PFSK-1 (cell line): ENCODE measurements at regions not wholly inside any gene's neighbourhood (a gene's known extent, or its start where the extent isn't known, plus 50 kb on each side); places are given as distances from the start of the nearest gene placed in this dataset.

Experiments
- FOXP2 ChIP-seq: optimal IDR thresholded peaks from 2 replicates; pipeline ENCODE3; 2011; ENCODE audit warnings: borderline replicate concordance, control low read depth, inconsistent platforms; ENCODE audit not compliant: insufficient read depth; ENCODE audit errors: extremely low read length, extremely low read depth
- POLR2AphosphoS5 ChIP-seq: IDR thresholded peaks from 2 replicates; pipeline ENCODE4 v1.6.1; 2012; ENCODE audit warnings: low read depth, mild to moderate bottlenecking, control low read depth, low read length, moderate library complexity
- SIN3A ChIP-seq: IDR thresholded peaks from 2 replicates; pipeline ENCODE4 v1.6.1; 2012; ENCODE audit warnings: mild to moderate bottlenecking, low read length, moderate library complexity, borderline replicate concordance; ENCODE audit not compliant: insufficient read depth
- TAF1 ChIP-seq: IDR thresholded peaks from 2 replicates; pipeline ENCODE4 v1.6.1; 2012; ENCODE audit warnings: low read length, control low read depth, borderline replicate concordance; ENCODE audit not compliant: insufficient read depth
- TF ChIP-seq, protein P1 (sequence below), 2 experiments: IDR thresholded peaks; 2 replicates each; pipeline versions ENCODE4 v1.6.1 to v1.8.0; 2011 to 2012; ENCODE audit warnings: low read depth in 2 of 2, low read length in 2 of 2, control low read depth in 1 of 2, inconsistent platforms in 1 of 2, mild to moderate bottlenecking in 1 of 2, moderate library complexity in 1 of 2; ENCODE audit not compliant: insufficient read depth in 1 of 2

DNA sequence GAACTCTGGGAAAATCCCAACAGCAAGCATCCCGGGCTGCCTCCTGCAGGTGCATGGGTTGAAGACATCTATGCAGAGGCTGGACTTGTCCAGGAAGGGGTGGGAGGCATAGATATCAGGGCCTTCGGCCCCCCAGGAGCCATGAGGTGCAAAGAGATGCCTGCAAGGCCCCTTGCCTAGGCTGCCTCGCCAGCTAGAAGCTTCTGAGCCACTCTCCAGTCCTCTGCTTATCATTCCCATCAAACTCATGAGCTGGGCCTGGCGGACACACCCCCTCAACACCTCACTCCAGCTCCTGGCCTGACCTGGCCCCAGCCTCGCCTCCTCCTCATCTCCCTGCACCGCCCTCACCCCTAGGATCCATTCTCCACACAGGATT lies 152.4 kb upstream of the PTPN1 start:
- no peak for TF ChIP-seq TAF1
- no peak for TF ChIP-seq SIN3A
- TF ChIP-seq, protein P1, sequence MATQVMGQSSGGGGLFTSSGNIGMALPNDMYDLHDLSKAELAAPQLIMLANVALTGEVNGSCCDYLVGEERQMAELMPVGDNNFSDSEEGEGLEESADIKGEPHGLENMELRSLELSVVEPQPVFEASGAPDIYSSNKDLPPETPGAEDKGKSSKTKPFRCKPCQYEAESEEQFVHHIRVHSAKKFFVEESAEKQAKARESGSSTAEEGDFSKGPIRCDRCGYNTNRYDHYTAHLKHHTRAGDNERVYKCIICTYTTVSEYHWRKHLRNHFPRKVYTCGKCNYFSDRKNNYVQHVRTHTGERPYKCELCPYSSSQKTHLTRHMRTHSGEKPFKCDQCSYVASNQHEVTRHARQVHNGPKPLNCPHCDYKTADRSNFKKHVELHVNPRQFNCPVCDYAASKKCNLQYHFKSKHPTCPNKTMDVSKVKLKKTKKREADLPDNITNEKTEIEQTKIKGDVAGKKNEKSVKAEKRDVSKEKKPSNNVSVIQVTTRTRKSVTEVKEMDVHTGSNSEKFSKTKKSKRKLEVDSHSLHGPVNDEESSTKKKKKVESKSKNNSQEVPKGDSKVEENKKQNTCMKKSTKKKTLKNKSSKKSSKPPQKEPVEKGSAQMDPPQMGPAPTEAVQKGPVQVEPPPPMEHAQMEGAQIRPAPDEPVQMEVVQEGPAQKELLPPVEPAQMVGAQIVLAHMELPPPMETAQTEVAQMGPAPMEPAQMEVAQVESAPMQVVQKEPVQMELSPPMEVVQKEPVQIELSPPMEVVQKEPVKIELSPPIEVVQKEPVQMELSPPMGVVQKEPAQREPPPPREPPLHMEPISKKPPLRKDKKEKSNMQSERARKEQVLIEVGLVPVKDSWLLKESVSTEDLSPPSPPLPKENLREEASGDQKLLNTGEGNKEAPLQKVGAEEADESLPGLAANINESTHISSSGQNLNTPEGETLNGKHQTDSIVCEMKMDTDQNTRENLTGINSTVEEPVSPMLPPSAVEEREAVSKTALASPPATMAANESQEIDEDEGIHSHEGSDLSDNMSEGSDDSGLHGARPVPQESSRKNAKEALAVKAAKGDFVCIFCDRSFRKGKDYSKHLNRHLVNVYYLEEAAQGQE (IDR thresholded peaks at IDR 0.05; ENCODE audit: insufficient read depth in 1 of 2, low read depth in 2 of 2, low read length in 2 of 2): no peak
- TF ChIP-seq POLR2AphosphoS5: no peak
- TF ChIP-seq FOXP2: no peak
